ENCODE measurements at regions not wholly inside any gene's neighbourhood (a gene's known extent, or its start where the extent isn't known, plus 50 kb on each side); places are given as distances from the start of the nearest gene placed in this dataset.

GRCh38 chrX:129013574-129013973 is 509.7 kb downstream of the SMARCA1 start:
- no peak for DNase-seq (ENCODE audit: low read depth, low spot score)

GRCh38 chrX:129007631-129008030 is 515.7 kb downstream of the SMARCA1 start:
- Histone ChIP-seq H3K36me3 (ENCODE audit: insufficient read depth, low read length) (no peaks in the 10 kb centered on the region), H3K9me3 (ENCODE audit: low read depth, low read length) (no peaks in the 10 kb centered on the region), H3K4me3 (no peak overlapping the region), H3K9ac (ENCODE audit: insufficient read length) (no peak overlapping the region), H3K27ac (no peak overlapping the region)
- DNase-seq (ENCODE audit: low read depth, low spot score), result no peak
- TF ChIP-seq FOXP2 (optimal IDR thresholded peaks at IDR 0.05; ENCODE audit: control extremely low read depth, extremely low read length, insufficient read depth), result no peak
- TF ChIP-seq EZH2 (IDR thresholded peaks at IDR 0.05), result no peak
- TF ChIP-seq POLR2AphosphoS5 (IDR thresholded peaks at IDR 0.05; ENCODE audit: borderline replicate concordance, low read depth, low read length), result no peak

More at GRCh38 chrX:129013574-129013973, 509.7 kb downstream of the SMARCA1 start:
- H3K9me3 ChIP-seq (ENCODE audit: low read depth, low read length), result no peaks in the 10 kb centered on the region
- H3K36me3 ChIP-seq (ENCODE audit: insufficient read depth, low read length), result no peaks in the 10 kb centered on the region
- no peak overlapping the region for H3K27ac ChIP-seq
- no peak overlapping the region for H3K4me3 ChIP-seq
- no peak overlapping the region for H3K9ac ChIP-seq (ENCODE audit: insufficient read length)
- no peak for TF ChIP-seq FOXP2 (optimal IDR thresholded peaks at IDR 0.05; ENCODE audit: control extremely low read depth, extremely low read length, insufficient read depth)
- TF ChIP-seq POLR2AphosphoS5 (IDR thresholded peaks at IDR 0.05; ENCODE audit: borderline replicate concordance, low read depth, low read length), result no peak
- no peak for TF ChIP-seq EZH2 (IDR thresholded peaks at IDR 0.05)

- no peak for DNase-seq (ENCODE audit: low read depth, low spot score)
- TF ChIP-seq POLR2AphosphoS5 (IDR thresholded peaks at IDR 0.05; ENCODE audit: borderline replicate concordance, low read depth, low read length) (no peak), FOXP2 (optimal IDR thresholded peaks at IDR 0.05; ENCODE audit: control extremely low read depth, extremely low read length, insufficient read depth) (no peak), EZH2 (IDR thresholded peaks at IDR 0.05) (no peak)
These were observed 516.8 kb downstream of the SMARCA1 start for GRCh38 chrX:129006491-129006890.

GRCh38 chrX:129000797-129001196 is 522.5 kb downstream of the SMARCA1 start:
- Histone ChIP-seq H3K4me3 (no peak overlapping the region), H3K36me3 (ENCODE audit: insufficient read depth, low read length) (no peaks in the 10 kb centered on the region), H3K9ac (ENCODE audit: insufficient read length) (no peak overlapping the region), H3K27ac (no peak overlapping the region), H3K9me3 (ENCODE audit: low read depth, low read length) (no peaks in the 10 kb centered on the region)
- no peak for TF ChIP-seq FOXP2 (optimal IDR thresholded peaks at IDR 0.05; ENCODE audit: control extremely low read depth, extremely low read length, insufficient read depth)
- TF ChIP-seq EZH2 (IDR thresholded peaks at IDR 0.05), result no peak
- TF ChIP-seq POLR2AphosphoS5 (IDR thresholded peaks at IDR 0.05; ENCODE audit: borderline replicate concordance, low read depth, low read length), result no peak
- no peak for DNase-seq (ENCODE audit: low read depth, low spot score)

More at GRCh38 chrX:129006491-129006890, 516.8 kb downstream of the SMARCA1 start:
- Histone ChIP-seq H3K36me3 (ENCODE audit: insufficient read depth, low read length) (no peaks in the 10 kb centered on the region), H3K9me3 (ENCODE audit: low read depth, low read length) (no peaks in the 10 kb centered on the region), H3K4me3 (no peak overlapping the region), H3K27ac (no peak overlapping the region), H3K9ac (ENCODE audit: insufficient read length) (no peak overlapping the region)

GRCh38 chrX:129000018-129000417 is 523.3 kb downstream of the SMARCA1 start:
- DNase-seq (ENCODE audit: low read depth, low spot score), result no peak
- Histone ChIP-seq H3K36me3 (ENCODE audit: insufficient read depth, low read length) (no peaks in the 10 kb centered on the region), H3K9ac (ENCODE audit: insufficient read length) (no peak overlapping the region), H3K9me3 (ENCODE audit: low read depth, low read length) (no peaks in the 10 kb centered on the region), H3K4me3 (no peak overlapping the region), H3K27ac (no peak overlapping the region)
- no peak for TF ChIP-seq POLR2AphosphoS5 (IDR thresholded peaks at IDR 0.05; ENCODE audit: borderline replicate concordance, low read depth, low read length)
- no peak for TF ChIP-seq EZH2 (IDR thresholded peaks at IDR 0.05)
- TF ChIP-seq FOXP2 (optimal IDR thresholded peaks at IDR 0.05; ENCODE audit: control extremely low read depth, extremely low read length, insufficient read depth), result no peak

- TF ChIP-seq EZH2 (IDR thresholded peaks at IDR 0.05) (no peak), FOXP2 (optimal IDR thresholded peaks at IDR 0.05; ENCODE audit: control extremely low read depth, extremely low read length, insufficient read depth) (no peak), POLR2AphosphoS5 (IDR thresholded peaks at IDR 0.05; ENCODE audit: borderline replicate concordance, low read depth, low read length) (no peak)
These were observed 531.0 kb downstream of the SMARCA1 start for GRCh38 chrX:128992107-128992971.

GRCh38 chrX:128975745-128976144 is 547.5 kb downstream of the SMARCA1 start:
- no peak overlapping the region for H3K27ac ChIP-seq
- TF ChIP-seq POLR2AphosphoS5 (IDR thresholded peaks at IDR 0.05; ENCODE audit: borderline replicate concordance, low read depth, low read length) (no peak), FOXP2 (optimal IDR thresholded peaks at IDR 0.05; ENCODE audit: control extremely low read depth, extremely low read length, insufficient read depth) (no peak), EZH2 (IDR thresholded peaks at IDR 0.05) (no peak)
- H3K9ac ChIP-seq (ENCODE audit: insufficient read length), result no peak overlapping the region
- no peaks in the 10 kb centered on the region for H3K9me3 ChIP-seq (ENCODE audit: low read depth, low read length)
- no peak for DNase-seq (ENCODE audit: low read depth, low spot score)
- H3K36me3 ChIP-seq (ENCODE audit: insufficient read depth, low read length), result no peaks in the 10 kb centered on the region
- H3K4me3 ChIP-seq, result no peak overlapping the region

More at GRCh38 chrX:128992107-128992971, 531.0 kb downstream of the SMARCA1 start:
- Histone ChIP-seq H3K4me3 (no peak overlapping the region), H3K27ac (no peak overlapping the region), H3K9ac (ENCODE audit: insufficient read length) (no peak overlapping the region), H3K36me3 (ENCODE audit: insufficient read depth, low read length) (no peaks in the 10 kb centered on the region), H3K9me3 (ENCODE audit: low read depth, low read length) (no peaks in the 10 kb centered on the region)
- DNase-seq (ENCODE audit: low read depth, low spot score), result no peak

- H3K36me3 ChIP-seq (ENCODE audit: insufficient read depth, low read length), result no peaks in the 10 kb centered on the region
- H3K9ac ChIP-seq (ENCODE audit: insufficient read length), result no peak overlapping the region
- H3K27ac ChIP-seq, result no peak overlapping the region
- no peak overlapping the region for H3K4me3 ChIP-seq
- no peak for DNase-seq (ENCODE audit: low read depth, low spot score)
- no peaks in the 10 kb centered on the region for H3K9me3 ChIP-seq (ENCODE audit: low read depth, low read length)
- TF ChIP-seq POLR2AphosphoS5 (IDR thresholded peaks at IDR 0.05; ENCODE audit: borderline replicate concordance, low read depth, low read length) (no peak), FOXP2 (optimal IDR thresholded peaks at IDR 0.05; ENCODE audit: control extremely low read depth, extremely low read length, insufficient read depth) (no peak), EZH2 (IDR thresholded peaks at IDR 0.05) (no peak)
These were observed 550.3 kb downstream of the SMARCA1 start for GRCh38 chrX:128973033-128973432.

Measured in SK-N-MC (cell line).